ENCODE measurements at regions not wholly inside any gene's neighbourhood (a gene's known extent, or its start where the extent isn't known, plus 50 kb on each side); places are given as distances from the start of the nearest gene placed in this dataset.

- Histone ChIP-seq H3K4me2 (ENCODE audit: insufficient read depth in 1 of 2, low read depth in 2 of 2, low read length in 2 of 2) (no peak overlapping the region), H2AFZ (ENCODE audit: low read length) (no peak overlapping the region), H3K27me3 (replicated peaks in 1 of 4; ENCODE audit: control insufficient read depth in 3 of 4, extremely low read depth in 1 of 4, insufficient read depth in 3 of 4, low read length in 3 of 4) (no peaks in the 10 kb centered on the region), H2AK5ac (ENCODE audit: low read depth, low read length) (no peak overlapping the region), H3K4me3 (ENCODE audit: extremely low read depth in 1 of 4, insufficient read depth in 2 of 4, low read depth in 3 of 4, low read length in 4 of 4) (no peak overlapping the region), H4K5ac (ENCODE audit: insufficient read length, low read depth, low read length) (no peak overlapping the region), H2BK15ac (ENCODE audit: low read length) (no peak overlapping the region), H4K91ac (replicated peaks; ENCODE audit: insufficient read length, low read length) (no peak overlapping the region), H3K27ac (ENCODE audit: low read depth, low read length) (no peak overlapping the region), H3K79me1 (ENCODE audit: low read depth, low read length) (no peaks in the 10 kb centered on the region), H2BK12ac (ENCODE audit: low read depth, low read length) (no peak overlapping the region), H2BK120ac (replicated peaks; ENCODE audit: low read depth, low read length) (no peak overlapping the region), H3K56ac (replicated peaks; ENCODE audit: insufficient read length, low read depth, low read length) (no peak overlapping the region), H2BK20ac (ENCODE audit: low read length) (no peak overlapping the region), H4K20me1 (replicated peaks in 1 of 2; ENCODE audit: control insufficient read depth in 1 of 2, insufficient read depth in 2 of 2, low read length in 2 of 2) (no peaks in the 10 kb centered on the region), H3K23ac (ENCODE audit: insufficient read length) (no peak overlapping the region), H3K4ac (replicated peaks; ENCODE audit: insufficient read length, low read depth, low read length) (no peak overlapping the region), H3K18ac (ENCODE audit: extremely low read depth, low read length) (no peak overlapping the region), H3K4me1 (replicated peaks in 1 of 4; ENCODE audit: control insufficient read depth in 3 of 4, insufficient read depth in 4 of 4, low read length in 3 of 4) (peaks cover 3 to 15% (median 7%) of the 10 kb centered on the region in 4 experiments), H3K9me3 (ENCODE audit: insufficient read depth in 2 of 2, low read depth in 1 of 2, low read length in 1 of 2) (no peaks in the 10 kb centered on the region), H3K9ac (replicated peaks in 1 of 4; ENCODE audit: extremely low read depth in 1 of 4, low read depth in 3 of 4, low read length in 3 of 4) (no peak overlapping the region), H4K8ac (ENCODE audit: extremely low read depth, insufficient read depth, low read length) (no peak overlapping the region), H3K23me2 (ENCODE audit: low read depth, low read length) (no peaks in the 10 kb centered on the region), H3K36me3 (ENCODE audit: control insufficient read depth in 2 of 4, insufficient read depth in 4 of 4, low read length in 3 of 4) (no peaks in the 10 kb centered on the region), H3K79me2 (ENCODE audit: control insufficient read depth in 1 of 2, insufficient read depth in 2 of 2, low read length in 2 of 2) (no peaks in the 10 kb centered on the region), H2BK5ac (ENCODE audit: low read depth, low read length) (no peak overlapping the region), H3K14ac (ENCODE audit: insufficient read length) (no peak overlapping the region)
- TF ChIP-seq MAFK (IDR thresholded peaks at IDR 0.05; ENCODE audit: low read depth, low read length), result no peak
- no peak for TF ChIP-seq EP300 (IDR thresholded peaks at IDR 0.05; ENCODE audit: borderline replicate concordance in 1 of 2, low read depth in 2 of 2, low read length in 2 of 2)
- TF ChIP-seq SP2 (IDR thresholded peaks at IDR 0.05; ENCODE audit: low read length), result no peak
- no peak for TF ChIP-seq NRF1 (IDR thresholded peaks at IDR 0.05; ENCODE audit: low read depth, low read length)
- TF ChIP-seq CHD1 (IDR thresholded peaks at IDR 0.05; ENCODE audit: low read depth, low read length), result no peak
- TF ChIP-seq RAD21 (IDR thresholded peaks at IDR 0.05 in 1 of 2, conservative IDR thresholded peaks at IDR 0.05 in 1 of 2; ENCODE audit: low read depth in 2 of 2, low read length in 2 of 2), result no peak
- TF ChIP-seq SRF (IDR thresholded peaks at IDR 0.05; ENCODE audit: low read depth, low read length), result no peak
- TF ChIP-seq SIX5 (IDR thresholded peaks at IDR 0.05; ENCODE audit: low read depth, low read length), result no peak
- TF ChIP-seq TCF12 (IDR thresholded peaks at IDR 0.05; ENCODE audit: low read depth, low read length), result no peak
- TF ChIP-seq SIRT6 (IDR thresholded peaks at IDR 0.05; ENCODE audit: low read length), result no peak
- no peak for TF ChIP-seq CREB1 (IDR thresholded peaks at IDR 0.05)
- no peak for TF ChIP-seq SAP30 (IDR thresholded peaks at IDR 0.05; ENCODE audit: insufficient read depth, insufficient replicate concordance, low read length)
- TF ChIP-seq PHF8 (conservative IDR thresholded peaks at IDR 0.05; ENCODE audit: low read depth, low read length), result no peak
- no peak for TF ChIP-seq SP1 (IDR thresholded peaks at IDR 0.05; ENCODE audit: low read depth, low read length)
- DNase-seq (ENCODE audit: low read depth in 1 of 2, low spot score in 2 of 2) (no peak), FAIRE-seq (peak; percentile 50)
- POLR2A ChIA-PET (ENCODE audit: partially characterized antibody), result no interaction called here
- WGBS, 2 experiments (ENCODE audit: extremely low coverage in 1 of 2, insufficient coverage in 1 of 2, insufficient read length in 1 of 2, insufficient replicate concordance in 2 of 2, low coverage in 1 of 2, low lambda C conversion rate in 2 of 2, missing lambda C conversion rate in 1 of 2), result 88% methylated on average over 1 of the region's 1 CpG; no CpG with 5 or more reads in 1 of the 2 experiments
- CTCF ChIA-PET (ENCODE audit: partially characterized antibody), result interaction anchor here (1.1 to 1.4 kb wide), 3 partner anchors 8 to 18 kb away, joined by 3 read pairs; no protein-coding TSS in a partner anchor
Measured at GRCh38 chr9:71515626-71516025, 252.7 kb downstream of the CEMIP2 start.
